GM12892 (cell line): ENCODE measurements at regions not wholly inside any gene's neighbourhood (a gene's known extent, or its start where the extent isn't known, plus 50 kb on each side); places are given as distances from the start of the nearest gene placed in this dataset.

Source experiments
- POLR2A ChIP-seq: IDR thresholded peaks from 2 replicates; pipeline ENCODE4 v1.6.1; 2011; ENCODE audit warnings: low read depth, low read length, control low read depth
- POLR2AphosphoS5 ChIP-seq: IDR thresholded peaks from 2 replicates; pipeline ENCODE4 v1.6.1; 2011; ENCODE audit warnings: low read depth, low read length, control low read depth

- TF ChIP-seq POLR2A (no peak), POLR2AphosphoS5 (no peak)
Measured at GRCh38 chr2:5588601-5589000, 103.6 kb upstream of the SOX11 start.
